ENCODE measurements at regions not wholly inside any gene's neighbourhood (a gene's known extent, or its start where the extent isn't known, plus 50 kb on each side); places are given as distances from the start of the nearest gene placed in this dataset.

- no peak for DNase-seq (ENCODE audit: low spot score)
Measured at GRCh38 chr5:125517973-125518550, 771.6 kb upstream of the ZNF608 start.

GRCh38 chr5:125521289-125521688 is 774.9 kb upstream of the ZNF608 start:
- no peak for DNase-seq (ENCODE audit: low spot score)

GRCh38 chr5:125525356-125525755 is 778.9 kb upstream of the ZNF608 start:
- no peak for DNase-seq (ENCODE audit: low spot score)

GRCh38 chr5:125526966-125527365 is 780.5 kb upstream of the ZNF608 start:
- DNase-seq (ENCODE audit: low spot score): no peak

- no peak for DNase-seq (ENCODE audit: low spot score)
Measured at GRCh38 chr5:125528881-125529280, 782.4 kb upstream of the ZNF608 start.

GRCh38 chr5:125530833-125531615 is 784.6 kb upstream of the ZNF608 start:
- no peak for DNase-seq (ENCODE audit: low spot score)

GRCh38 chr5:125536095-125536494 is 789.7 kb upstream of the ZNF608 start:
- DNase-seq (ENCODE audit: low spot score): no peak

GRCh38 chr5:125536582-125536981 is 790.1 kb upstream of the ZNF608 start:
- DNase-seq (ENCODE audit: low spot score): no peak

GRCh38 chr5:125537661-125538060 is 791.2 kb upstream of the ZNF608 start:
- no peak for DNase-seq (ENCODE audit: low spot score)

- DNase-seq (ENCODE audit: low spot score): no peak
Measured at GRCh38 chr5:125538469-125538868, 792.0 kb upstream of the ZNF608 start.

GRCh38 chr5:125541085-125541484 is 794.6 kb upstream of the ZNF608 start:
- DNase-seq (ENCODE audit: low spot score): no peak

- peak; percentile 49 for DNase-seq (ENCODE audit: low spot score)
Measured at GRCh38 chr5:125549322-125549911, 803.0 kb upstream of the ZNF608 start.

- DNase-seq (ENCODE audit: low spot score): no peak
Measured at GRCh38 chr5:125550274-125550673, 803.8 kb upstream of the ZNF608 start.

GRCh38 chr5:125551246-125551645 is 804.8 kb upstream of the ZNF608 start:
- no peak for DNase-seq (ENCODE audit: low spot score)

GRCh38 chr5:125551797-125552196 is 805.4 kb upstream of the ZNF608 start:
- no peak for DNase-seq (ENCODE audit: low spot score)

- DNase-seq (ENCODE audit: low spot score): no peak
Measured at GRCh38 chr5:125552486-125552885, 806.0 kb upstream of the ZNF608 start.

- DNase-seq (ENCODE audit: low spot score): no peak
Measured at GRCh38 chr5:125554355-125554754, 807.9 kb upstream of the ZNF608 start.

- no peak for DNase-seq (ENCODE audit: low spot score)
Measured at GRCh38 chr5:125555591-125555990, 809.2 kb upstream of the ZNF608 start.

GRCh38 chr5:125558016-125558415 is 811.6 kb upstream of the ZNF608 start:
- no peak for DNase-seq (ENCODE audit: low spot score)

- no peak for DNase-seq (ENCODE audit: low spot score)
Measured at GRCh38 chr5:125558466-125558865, 812.0 kb upstream of the ZNF608 start.

GRCh38 chr5:125559296-125559695 is 812.9 kb upstream of the ZNF608 start:
- no peak for DNase-seq (ENCODE audit: low spot score)

GRCh38 chr5:125560476-125561225 is 814.2 kb upstream of the ZNF608 start:
- no peak for DNase-seq (ENCODE audit: low spot score)

All from D341Med (cell line).